ENCODE measurements at regions not wholly inside any gene's neighbourhood (a gene's known extent, or its start where the extent isn't known, plus 50 kb on each side); places are given as distances from the start of the nearest gene placed in this dataset.

DNA sequence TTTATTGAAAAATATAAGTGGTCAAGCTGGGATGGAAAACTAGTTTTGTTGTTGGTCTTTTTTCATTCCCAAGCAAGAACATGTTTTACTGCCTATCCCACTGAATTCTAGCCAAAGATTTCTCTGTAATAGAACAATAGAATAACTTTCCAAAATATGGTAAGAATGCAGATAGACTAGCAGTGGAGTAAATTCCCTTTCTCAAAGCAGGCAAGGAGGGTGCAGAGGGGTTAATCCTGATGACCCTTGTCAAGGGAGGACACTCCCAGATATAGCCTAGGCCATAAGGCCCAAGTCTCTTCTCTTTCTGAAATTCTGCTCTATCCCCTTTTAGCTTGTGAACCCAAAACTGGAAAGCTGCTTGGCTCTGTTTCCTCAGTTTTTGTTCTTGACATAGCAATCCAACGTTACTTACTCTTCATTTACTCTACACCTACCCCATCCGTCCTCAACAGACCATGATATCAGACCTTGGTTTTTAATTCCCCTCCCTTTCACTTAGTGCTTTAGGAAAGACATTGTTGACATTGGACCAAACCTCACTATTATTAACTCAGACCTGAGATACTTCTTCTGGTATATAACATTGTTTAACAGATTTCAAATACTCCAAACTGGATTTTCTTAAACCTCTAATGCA, 453.6 kb upstream of the THBS1 start:
- CTCF ChIA-PET: interaction anchor here (1.1 kb wide), 1 partner anchor 453 kb away, joined by 6 read pairs; the partner anchor contains the start of gene THBS1
- H3K9me3 ChIP-seq: 0 out of 3 replicates have a peak, but pooled peaks cover 6% of the 10 kb centered on the region
- FAIRE-seq (no peak), ATAC-seq (no peak), DNase-seq (ENCODE audit: low read depth in 1 of 2, low spot score in 1 of 2) (peak in 1 of 2 experiments; percentile 38)
- H3K4me2 ChIP-seq: peak overlapping the region; percentile 61
- H3K4me3 ChIP-seq: no peak overlapping the region
- H3K4me1 ChIP-seq: peaks cover 67% of the 10 kb centered on the region
- 4% methylated on average over 2 of the region's 2 CpGs for WGBS (ENCODE audit: missing lambda C conversion rate)
- POLR2A ChIA-PET: no interaction called here
- peak overlapping the region; percentile 87 to 99 for H3K27ac ChIP-seq
- TF ChIP-seq HOXB13 (CRISPR knock-in tag; IDR thresholded peaks at IDR 0.05; ENCODE audit: low read depth): peak; percentile 43; the same call in 1 of the 2 replicates
- peak; percentile 57; the same call in 1 of the 2 replicates for TF ChIP-seq EHF (CRISPR knock-in tag; IDR thresholded peaks at IDR 0.05)
- TF ChIP-seq TP53 (CRISPR knock-in tag; IDR thresholded peaks at IDR 0.05): no peak
- TF ChIP-seq ZNF302 (CRISPR knock-in tag; IDR thresholded peaks at IDR 0.05): peak; percentile 51; the same call in 1 of the 2 replicates
- TF ChIP-seq FOSL2 (IDR thresholded peaks at IDR 0.05): no peak
- no peak for TF ChIP-seq FOSL2 (CRISPR knock-in tag; IDR thresholded peaks at IDR 0.05)
- 0 out of 2 replicates have a peak, but pooled peaks have one; percentile 7 for TF ChIP-seq ATOH8 (CRISPR knock-in tag; IDR thresholded peaks at IDR 0.05; ENCODE audit: low read depth)
- TF ChIP-seq FOSB (CRISPR knock-in tag; IDR thresholded peaks at IDR 0.05): 0 out of 2 replicates have a peak, but pooled peaks have one; percentile 25
- peak; percentile 23; the same call in 1 of the 2 replicates for TF ChIP-seq FOXS1 (CRISPR knock-in tag; IDR thresholded peaks at IDR 0.05)

DNA sequence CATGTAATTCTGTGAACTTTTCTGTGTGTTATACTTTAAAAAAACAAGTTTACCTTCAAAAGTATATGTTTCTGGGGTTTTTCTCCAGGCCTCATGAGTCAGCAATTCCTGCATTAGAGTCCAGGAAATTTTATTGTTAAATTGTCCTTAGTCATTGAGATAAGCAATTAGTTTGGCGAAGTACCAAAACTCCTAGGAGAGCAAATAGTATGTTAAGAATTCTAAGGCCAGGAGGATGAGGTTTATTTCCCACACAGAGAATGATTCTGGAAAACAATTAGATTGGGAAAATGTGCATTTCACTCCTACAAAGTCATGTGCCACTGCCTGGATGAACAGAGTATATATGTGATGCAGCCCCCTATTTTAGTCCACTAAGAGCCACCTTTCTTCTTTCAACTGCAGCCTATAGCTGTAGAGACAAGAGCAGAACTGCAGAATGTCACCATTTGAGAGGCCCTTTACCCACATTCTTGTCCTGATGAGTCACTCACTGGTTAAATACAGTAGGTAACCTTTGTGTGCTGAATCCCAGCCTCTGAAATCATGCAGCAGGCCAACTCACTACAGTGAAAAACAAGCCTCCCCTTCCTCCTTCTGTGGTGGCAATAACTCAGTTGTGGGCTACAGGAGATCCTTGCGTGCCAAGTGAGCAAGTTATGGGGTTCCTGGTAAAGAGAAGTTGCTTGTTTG, 452.8 kb upstream of the THBS1 start:
- Histone ChIP-seq H3K4me2 (peak overlapping the region; percentile 61), H3K4me3 (no peak overlapping the region), H3K27ac (peak overlapping the region; percentile 87 to 99), H3K9me3 (0 out of 3 replicates have a peak, but pooled peaks cover 6% of the 10 kb centered on the region), H3K4me1 (peaks cover 75% of the 10 kb centered on the region)
- FAIRE-seq (no peak), ATAC-seq (peak; percentile 95 to 97), DNase-seq (ENCODE audit: low read depth in 1 of 2, low spot score in 1 of 2) (peak; percentile 80 to 96)
- ChIA-PET POLR2A (interaction anchor here (0.9 to 1.0 kb wide), 2 partner anchors 12 to 453 kb away, joined by 4 to 7 read pairs; partner anchors contain the start of gene THBS1), CTCF (interaction anchor here (1.1 to 2.1 kb wide), 3 partner anchors 13 to 44 kb away, joined by 3 to 6 read pairs (median 4); no protein-coding TSS in a partner anchor)
- peak in 1 of 2 experiments; percentile 64; a peak in 1 of 4 replicates for TF ChIP-seq CEBPB (IDR thresholded peaks at IDR 0.05)
- peak; percentile 19; the same call in 1 of the 3 replicates for TF ChIP-seq SMC3 (IDR thresholded peaks at IDR 0.05)
- peak; percentile 44 for TF ChIP-seq EHF (CRISPR knock-in tag; IDR thresholded peaks at IDR 0.05)
- TF ChIP-seq JUN (IDR thresholded peaks at IDR 0.05): peak; percentile 54 to 83; a peak in 3 of 5 replicates
- TF ChIP-seq EP300 (IDR thresholded peaks at IDR 0.05): peak; percentile 58 to 79; a peak in 2 of 5 replicates
- no peak for TF ChIP-seq REST (IDR thresholded peaks at IDR 0.05)
- no peak for TF ChIP-seq NPAS2 (CRISPR knock-in tag; IDR thresholded peaks at IDR 0.05; ENCODE audit: borderline replicate concordance)
- TF ChIP-seq BCL3 (IDR thresholded peaks at IDR 0.05): peak; percentile 75; the same call in 2 of the 3 replicates
- peak in 1 of 2 experiments; percentile 38 for TF ChIP-seq RAD21 (conservative IDR thresholded peaks at IDR 0.05 in 1 of 2, IDR thresholded peaks at IDR 0.05 in 1 of 2)
- 0 out of 2 replicates have a peak, but pooled peaks have one; percentile 15 for TF ChIP-seq ATOH8 (CRISPR knock-in tag; IDR thresholded peaks at IDR 0.05; ENCODE audit: low read depth)
- TF ChIP-seq FOSL2 (IDR thresholded peaks at IDR 0.05): peak; percentile 78; the same call in 1 of the 2 replicates
- TF ChIP-seq FOSL2 (CRISPR knock-in tag; IDR thresholded peaks at IDR 0.05): peak; percentile 93
- TF ChIP-seq MAFK (IDR thresholded peaks at IDR 0.05; ENCODE audit: partially characterized antibody): peak; percentile 100
- TF ChIP-seq CHD4 (IDR thresholded peaks at IDR 0.05; ENCODE audit: borderline replicate concordance): no peak
- peak; percentile 83 for TF ChIP-seq JUNB (IDR thresholded peaks at IDR 0.05)
- peak; percentile 87 for TF ChIP-seq NFE2L2 (conservative IDR thresholded peaks at IDR 0.05; ENCODE audit: low read length)
- peak; percentile 84 for TF ChIP-seq GATA3 (IDR thresholded peaks at IDR 0.05; ENCODE audit: borderline replicate concordance)
- TF ChIP-seq HES2 (IDR thresholded peaks at IDR 0.05): no peak
- TF ChIP-seq HOXA7 (CRISPR knock-in tag; IDR thresholded peaks at IDR 0.05): 0 out of 2 replicates have a peak, but pooled peaks have one; percentile 37
- 0% methylated on average over 2 of the region's 2 CpGs for WGBS (ENCODE audit: missing lambda C conversion rate)

All from A549 (cell line).